ENCODE measurements at regions not wholly inside any gene's neighbourhood (a gene's known extent, or its start where the extent isn't known, plus 50 kb on each side); places are given as distances from the start of the nearest gene placed in this dataset.

DNA sequence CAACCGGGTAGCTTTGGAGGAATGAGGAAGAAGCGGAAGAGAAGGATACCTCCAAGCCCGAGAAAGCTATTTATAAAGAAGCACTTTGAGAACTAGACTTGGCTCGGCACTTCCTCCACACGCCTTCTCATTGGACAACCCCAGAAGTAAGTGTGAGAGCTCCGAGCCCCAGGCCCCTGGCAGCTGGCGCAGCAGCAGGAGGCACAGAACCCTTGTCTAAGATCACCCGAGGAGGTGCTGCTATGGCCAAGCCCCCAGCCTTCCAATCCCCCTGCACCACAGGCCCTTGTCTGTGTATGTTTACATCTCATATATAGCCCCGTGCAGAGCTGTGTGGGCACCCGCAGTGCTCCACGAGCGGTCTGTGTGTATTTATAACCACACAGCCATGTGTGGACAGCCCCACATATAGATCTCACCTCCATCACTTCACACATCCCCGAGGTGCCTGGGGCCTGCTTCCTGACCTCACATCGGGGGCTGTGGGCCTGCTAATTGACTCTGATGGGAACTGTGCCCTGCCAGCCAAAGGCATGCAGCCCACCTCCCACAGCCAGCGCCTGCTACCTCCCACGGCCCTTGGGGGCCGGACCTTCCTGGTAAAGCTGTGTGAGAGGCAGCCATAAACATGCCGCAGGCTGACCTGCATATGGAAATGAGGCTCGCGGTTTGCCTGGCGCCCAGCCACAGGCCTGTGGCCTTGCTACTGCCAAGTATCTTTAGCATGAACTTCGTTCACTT, 96.1 kb downstream of the C17orf67 start:
- DNase-seq (ENCODE audit: low read depth in 2 of 2), result no peak

DNA sequence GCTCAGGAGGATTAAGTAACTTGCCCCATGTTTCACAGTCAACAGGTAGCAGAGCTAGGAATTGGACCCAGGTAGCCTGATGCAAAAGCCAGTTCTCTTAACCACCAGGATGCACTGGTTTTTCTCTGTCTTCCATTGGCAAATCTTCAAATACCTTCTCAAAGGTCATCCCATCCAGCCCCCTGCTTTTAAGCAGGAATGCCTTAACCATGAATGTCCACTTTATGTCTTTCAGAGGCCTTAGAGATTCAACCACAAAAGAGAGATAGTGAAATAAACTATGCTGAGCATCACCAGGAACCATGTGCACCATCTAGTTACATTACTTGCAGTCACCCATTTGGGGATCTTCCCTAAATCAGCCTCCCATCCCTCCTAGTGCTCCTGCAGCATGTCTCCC, 94.3 kb downstream of the C17orf67 start:
- no peak for DNase-seq (ENCODE audit: low read depth in 2 of 2)

DNA sequence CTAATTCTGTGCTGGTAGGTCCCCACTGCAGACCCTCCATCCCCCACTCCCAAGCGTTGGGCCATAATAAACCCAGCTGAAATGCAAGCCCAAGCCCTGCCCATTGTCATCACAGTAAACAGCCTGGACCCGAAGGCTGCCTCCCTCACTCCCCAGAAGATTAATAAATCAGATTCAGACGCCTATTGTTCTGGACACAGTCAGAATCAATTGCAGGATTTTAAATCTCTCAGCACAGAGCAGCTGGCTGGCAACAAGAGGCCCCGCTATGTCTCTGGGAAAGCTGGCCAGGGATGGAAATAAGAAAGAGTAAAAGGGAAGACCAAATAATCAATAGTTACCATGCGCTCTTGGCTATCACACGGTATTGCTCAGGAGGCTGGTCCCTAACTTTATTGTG, 93.9 kb downstream of the C17orf67 start:
- no peak for DNase-seq (ENCODE audit: low read depth in 2 of 2)

DNA sequence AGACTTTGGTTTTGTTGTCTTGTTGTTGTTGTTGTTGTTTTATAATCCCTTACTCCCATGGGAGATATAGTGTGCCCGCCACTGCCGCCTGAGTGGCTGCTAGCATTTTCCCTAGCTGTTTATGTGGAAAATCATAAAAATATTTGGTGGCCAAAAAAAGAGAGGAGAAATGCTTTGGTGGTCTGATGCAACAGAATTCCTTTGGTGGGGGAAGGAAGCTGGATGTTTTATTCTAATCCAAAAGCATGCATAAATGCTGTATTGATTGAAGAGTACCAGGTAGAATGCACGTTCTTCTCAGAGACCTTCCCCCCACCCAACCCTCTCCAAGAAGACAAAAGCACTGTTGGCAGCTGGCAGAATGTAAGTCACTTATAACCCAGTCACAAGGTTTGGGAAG, 93.2 kb downstream of the C17orf67 start:
- no peak for DNase-seq (ENCODE audit: low read depth in 2 of 2)
